T-cell (primary cell): ENCODE measurements at regions not wholly inside any gene's neighbourhood (a gene's known extent, or its start where the extent isn't known, plus 50 kb on each side); places are given as distances from the start of the nearest gene placed in this dataset.
"Not testable (repeated sequence)": the region's sequence is repeated elsewhere in the genome, so short reads cannot be mapped to it uniquely, and the experiment has no call there.

ENCODE experiments used
- ATAC-seq, 4 experiments: fragments of 200-7000 bp in 3 of 4; fragments of 150-1000 bp in 1 of 4; cut with Tn5 transposase; replicated peaks in 1 of 4; 1 replicate in 3 of 4; 2 replicates in 1 of 4; pipeline ENCODE4 v1.10.0; 2021; ENCODE audit warnings: moderate library complexity in 3 of 4, mild to moderate bottlenecking in 2 of 4, moderate number of reproducible peaks in 1 of 4
- CTCF ChIA-PET, 2 donors: fragments of 300-600 bp; sonication (Branson Sonifier 250); formaldehyde crosslinking; loops; one replicate each; lab custom pipeline; 2022; ENCODE audit warnings: antibody characterized with exemption in 2 of 2; lab: Charles Lee
- POLR2A ChIA-PET, 2 donors: fragments of 300-600 bp; sonication (Branson Sonifier 250); formaldehyde crosslinking; loops; one replicate each; lab custom pipeline; 2022; ENCODE audit warnings: antibody characterized with exemption in 2 of 2; lab: Charles Lee
- DNase-seq, 35 experiments: peaks; one replicate each; pipeline versions ENCODE4 v3.0.0 to v3.0.0-alpha.2; 2013 to 2023
- H3K27ac ChIP-seq: one replicate; pipeline ENCODE4 v1.5.1; 2013; ENCODE audit warnings: low read length
- H3K27me3 ChIP-seq, 2 experiments: replicated peaks in 1 of 2; 1 replicate in 1 of 2; 2 replicates in 1 of 2; pipeline versions ENCODE4 v1.6.1 to v1.7.0; 2013; ENCODE audit warnings: low read length in 1 of 2, mixed read lengths in 1 of 2; ENCODE audit not compliant: control insufficient read depth in 2 of 2, insufficient read depth in 2 of 2; ENCODE audit errors: extremely low read depth in 1 of 2
- H3K36me3 ChIP-seq, 2 donors: 1 replicate in 1 of 2; 2 replicates in 1 of 2; pipeline versions ENCODE4 v1.6.1 to v1.7.0; 2013; ENCODE audit warnings: low read length in 1 of 2; ENCODE audit not compliant: control insufficient read depth in 2 of 2, insufficient read depth in 1 of 2; ENCODE audit errors: extremely low read depth in 1 of 2
- H3K4me1 ChIP-seq, 2 experiments: 1 replicate in 1 of 2; 2 replicates in 1 of 2; pipeline versions ENCODE4 v1.6.1 to v1.7.0; 2013; ENCODE audit warnings: low read length in 2 of 2, mixed read lengths in 1 of 2; ENCODE audit not compliant: insufficient read depth in 2 of 2, control insufficient read depth in 1 of 2; ENCODE audit errors: extremely low read depth in 1 of 2
- H3K4me3 ChIP-seq, 2 donors: 1 replicate in 1 of 2; 2 replicates in 1 of 2; pipeline versions ENCODE4 v1.5.1 to v1.7.0; 2013; ENCODE audit warnings: mild to moderate bottlenecking in 2 of 2, low read length in 1 of 2, moderate library complexity in 1 of 2; ENCODE audit not compliant: control insufficient read depth in 1 of 2; ENCODE audit errors: extremely low read depth in 1 of 2
- H3K9me3 ChIP-seq: 2 replicates; pipeline ENCODE4 v1.7.0; 2013
- H3K27ac Mint-ChIP-seq, 2 donors: one replicate each; pipeline ENCODE4 v1.8.0; 2020 to 2021; ENCODE audit warnings: mild to moderate bottlenecking in 2 of 2, mixed read lengths in 2 of 2
- H3K27me3 Mint-ChIP-seq, 2 donors: one replicate each; pipeline ENCODE4 v1.8.0; 2021 to 2022; ENCODE audit warnings: mixed read lengths in 2 of 2
- H3K36me3 Mint-ChIP-seq: one replicate; pipeline ENCODE4 v1.8.0; 2021; ENCODE audit warnings: mixed read lengths
- H3K4me1 Mint-ChIP-seq, 3 donors: one replicate each; pipeline ENCODE4 v1.8.0; 2020 to 2022; ENCODE audit warnings: mixed read lengths in 3 of 3, mild to moderate bottlenecking in 1 of 3
- H3K4me3 Mint-ChIP-seq, 3 donors: one replicate each; pipeline ENCODE4 v1.8.0; 2020 to 2022; ENCODE audit warnings: mild to moderate bottlenecking in 3 of 3, mixed read lengths in 3 of 3, moderate library complexity in 3 of 3
- H3K9me3 Mint-ChIP-seq, 3 donors: one replicate each; pipeline ENCODE4 v1.8.0; 2020 to 2022; ENCODE audit warnings: mixed read lengths in 3 of 3
- WGBS: methylation state at CpG from one replicate; pipeline ENCODE4 v1.1.5; 2013; ENCODE audit warnings: missing lambda C conversion rate; ENCODE audit not compliant: insufficient coverage; 5-methylcytosine and 5-hydroxymethylcytosine counted together

- H3K4me3 Mint-ChIP-seq, H3K27me3 ChIP-seq, H3K4me1 Mint-ChIP-seq, H3K4me1 ChIP-seq, H3K27ac Mint-ChIP-seq, ATAC-seq, H3K4me3 ChIP-seq, DNase-seq, H3K36me3 Mint-ChIP-seq, H3K9me3 Mint-ChIP-seq, H3K9me3 ChIP-seq, H3K27ac ChIP-seq, POLR2A ChIA-PET, H3K36me3 ChIP-seq: not testable (repeated sequence)
- peaks cover 14 to 16% of the 10 kb centered on the region in 2 donors for H3K27me3 Mint-ChIP-seq
- CTCF ChIA-PET, result interaction anchor here in 1 of 2 donors (0.6 kb wide), 1 partner anchor 358 kb away, joined by 3 read pairs; no protein-coding TSS in a partner anchor
- WGBS, result 59% methylated on average over 2 of the region's 2 CpGs
Observed at GRCh38 chr2:200126285-200126670, 170.9 kb downstream of the MAIP1 start.

- ATAC-seq, H3K4me3 Mint-ChIP-seq, H3K9me3 ChIP-seq, H3K27ac ChIP-seq, DNase-seq, H3K4me1 ChIP-seq, H3K9me3 Mint-ChIP-seq, H3K27me3 ChIP-seq, H3K36me3 Mint-ChIP-seq, H3K27ac Mint-ChIP-seq, H3K4me1 Mint-ChIP-seq, H3K4me3 ChIP-seq, H3K36me3 ChIP-seq, POLR2A ChIA-PET: not testable (repeated sequence)
- CTCF ChIA-PET, result interaction anchor here in 1 of 2 donors (0.6 kb wide), 1 partner anchor 357 kb away, joined by 3 read pairs; no protein-coding TSS in a partner anchor
- 100% methylated on average over 1 of the region's 2 CpGs for WGBS
- H3K27me3 Mint-ChIP-seq, result peaks cover 11 to 13% of the 10 kb centered on the region in 2 donors
Observed at GRCh38 chr2:200126680-200127079, 171.3 kb downstream of the MAIP1 start.

GRCh38 chr2:200127848-200128247 lies 172.5 kb downstream of the MAIP1 start:
- no peak overlapping the region for H3K4me3 ChIP-seq
- no peaks in the 10 kb centered on the region for H3K4me1 ChIP-seq
- Mint-ChIP-seq H3K27me3 (peaks cover 5 to 15% of the 10 kb centered on the region in 2 donors), H3K27ac (no peak overlapping the region), H3K9me3 (peaks cover 0 to 4% (median 0%) of the 10 kb centered on the region in 3 donors), H3K36me3 (no peaks in the 10 kb centered on the region), H3K4me3 (no peak overlapping the region), H3K4me1 (no peaks in the 10 kb centered on the region)
- ChIA-PET CTCF (no interaction called here), POLR2A (no interaction called here)
- H3K27ac ChIP-seq, result no peak overlapping the region
- peaks cover 0 to 3% of the 10 kb centered on the region in 2 experiments for H3K27me3 ChIP-seq
- DNase-seq (no peak), ATAC-seq (no peak)
- no peaks in the 10 kb centered on the region for H3K9me3 ChIP-seq
- no peaks in the 10 kb centered on the region for H3K36me3 ChIP-seq

GRCh38 chr2:200128296-200128695 lies 172.9 kb downstream of the MAIP1 start:
- H3K27me3 ChIP-seq, result peaks cover 0 to 3% of the 10 kb centered on the region in 2 experiments
- no peak overlapping the region for H3K27ac Mint-ChIP-seq
- no peak overlapping the region for H3K4me3 ChIP-seq
- ChIA-PET CTCF (no interaction called here), POLR2A (interaction anchor here in 1 of 2 donors (0.7 kb wide), 1 partner anchor 9 kb away, joined by 9 read pairs; no protein-coding TSS in a partner anchor)
- H3K4me1 Mint-ChIP-seq, result no peaks in the 10 kb centered on the region
- DNase-seq, result no peak
- WGBS, result 83% methylated on average over 1 of the region's 5 CpGs
- no peaks in the 10 kb centered on the region for H3K36me3 Mint-ChIP-seq
- H3K4me1 ChIP-seq, result no peaks in the 10 kb centered on the region
- no peaks in the 10 kb centered on the region for H3K36me3 ChIP-seq
- no peak overlapping the region for H3K27ac ChIP-seq
- peaks cover 4 to 15% of the 10 kb centered on the region in 2 donors for H3K27me3 Mint-ChIP-seq
- H3K9me3 ChIP-seq, result no peaks in the 10 kb centered on the region
- H3K4me3 Mint-ChIP-seq, result no peak overlapping the region
- H3K9me3 Mint-ChIP-seq, result peaks cover 0 to 4% (median 0%) of the 10 kb centered on the region in 3 donors
- no peak for ATAC-seq

GRCh38 chr2:200129721-200130462 lies 174.5 kb downstream of the MAIP1 start:
- H3K4me1 Mint-ChIP-seq, result no peaks in the 10 kb centered on the region
- Histone ChIP-seq H3K9me3 (no peaks in the 10 kb centered on the region), H3K36me3 (no peaks in the 10 kb centered on the region), H3K4me3 (no peak overlapping the region), H3K27me3 (peaks cover 0 to 3% of the 10 kb centered on the region in 2 experiments), H3K4me1 (no peaks in the 10 kb centered on the region), H3K27ac (no peak overlapping the region)
- no peak overlapping the region for H3K4me3 Mint-ChIP-seq
- no peak for DNase-seq
- POLR2A ChIA-PET, result no interaction called here
- no peaks in the 10 kb centered on the region for H3K36me3 Mint-ChIP-seq
- WGBS, result no CpG with 5 or more reads among the region's 2 CpGs
- H3K27ac Mint-ChIP-seq, result no peak overlapping the region
- no peaks in the 10 kb centered on the region for H3K9me3 Mint-ChIP-seq
- H3K27me3 Mint-ChIP-seq, result peaks cover 4 to 13% of the 10 kb centered on the region in 2 donors
- ATAC-seq, result no peak
- CTCF ChIA-PET, result no interaction called here

- ATAC-seq (no peak), DNase-seq (no peak)
- Histone ChIP-seq H3K27me3 (peaks cover 0 to 3% of the 10 kb centered on the region in 2 experiments), H3K4me3 (no peak overlapping the region), H3K9me3 (no peaks in the 10 kb centered on the region), H3K36me3 (no peaks in the 10 kb centered on the region), H3K27ac (no peak overlapping the region), H3K4me1 (no peaks in the 10 kb centered on the region)
- H3K27me3 Mint-ChIP-seq, result peaks cover 4 to 13% of the 10 kb centered on the region in 2 donors
- H3K27ac Mint-ChIP-seq, result no peak overlapping the region
- ChIA-PET POLR2A (no interaction called here), CTCF (no interaction called here)
- no peaks in the 10 kb centered on the region for H3K9me3 Mint-ChIP-seq
- H3K4me3 Mint-ChIP-seq, result no peak overlapping the region
- H3K4me1 Mint-ChIP-seq, result no peaks in the 10 kb centered on the region
- no CpG with 5 or more reads among the region's 5 CpGs for WGBS
- H3K36me3 Mint-ChIP-seq, result no peaks in the 10 kb centered on the region
Observed at GRCh38 chr2:200130762-200131166, 175.4 kb downstream of the MAIP1 start.
